ENCODE measurements at regions not wholly inside any gene's neighbourhood (a gene's known extent, or its start where the extent isn't known, plus 50 kb on each side); places are given as distances from the start of the nearest gene placed in this dataset.

GRCh38 chr15:70593795-70594194 is 169.6 kb downstream of the UACA start:
- no peak for TF ChIP-seq CTCF (IDR thresholded peaks at IDR 0.05)
- no peak for TF ChIP-seq POLR2A (IDR thresholded peaks at IDR 0.05)
